Neural progenitor cell (in vitro differentiated cells): ENCODE measurements at regions not wholly inside any gene's neighbourhood (a gene's known extent, or its start where the extent isn't known, plus 50 kb on each side); places are given as distances from the start of the nearest gene placed in this dataset.

ENCODE experiments used
- CTCF ChIP-seq: fragments of 200-600 bp; sonication (generic); IDR thresholded peaks from 2 replicates; pipeline ENCODE4 v1.5.1; 2017; ENCODE audit warnings: antibody characterized with exemption, mild to moderate bottlenecking
- EZH2 ChIP-seq: fragments of 200-600 bp; sonication (generic); IDR thresholded peaks from 2 replicates; pipeline ENCODE4 v1.6.1; 2017; ENCODE audit warnings: antibody characterized with exemption, mild to moderate bottlenecking, moderate library complexity
- EZH2phosphoT487 ChIP-seq: fragments of 200-600 bp; sonication (generic); IDR thresholded peaks from 2 replicates; pipeline ENCODE4 v1.6.1; 2017; ENCODE audit warnings: antibody characterized with exemption

GRCh38 chr9:26313108-26313507 lies 579.5 kb downstream of the CAAP1 start:
- TF ChIP-seq CTCF (no peak), EZH2phosphoT487 (no peak), EZH2 (no peak)
